ENCODE measurements at regions not wholly inside any gene's neighbourhood (a gene's known extent, or its start where the extent isn't known, plus 50 kb on each side); places are given as distances from the start of the nearest gene placed in this dataset.
"Not testable (repeated sequence)": the region's sequence is repeated elsewhere in the genome, so short reads cannot be mapped to it uniquely, and the experiment has no call there.

- FAIRE-seq, result no peak
- no peak for DNase-seq (ENCODE audit: insufficient read length, low spot score)
Observed at GRCh38 chr2:173463846-173464245, 109.2 kb downstream of the CDCA7 start.

- FAIRE-seq (no peak), DNase-seq (ENCODE audit: insufficient read length, low spot score) (no peak)
Observed at GRCh38 chr2:173467751-173468150, 113.1 kb downstream of the CDCA7 start.

- FAIRE-seq (no peak), DNase-seq (ENCODE audit: insufficient read length, low spot score) (no peak)
Observed at GRCh38 chr2:173468266-173468793, 113.7 kb downstream of the CDCA7 start.

- no peak for FAIRE-seq
Observed at GRCh38 chr2:173472112-173472511, 117.4 kb downstream of the CDCA7 start.

GRCh38 chr2:173483137-173483536, 128.5 kb downstream of the CDCA7 start:
- DNase-seq (ENCODE audit: insufficient read length, low spot score) (no peak), FAIRE-seq (no peak)

More at GRCh38 chr2:173472112-173472511, 117.4 kb downstream of the CDCA7 start:
- no peak for DNase-seq (ENCODE audit: insufficient read length, low spot score)

GRCh38 chr2:173488861-173489260, 134.2 kb downstream of the CDCA7 start:
- no peak for FAIRE-seq
- DNase-seq (ENCODE audit: insufficient read length, low spot score), result no peak

GRCh38 chr2:173491418-173491817, 136.7 kb downstream of the CDCA7 start:
- no peak for DNase-seq (ENCODE audit: insufficient read length, low spot score)
- no peak for FAIRE-seq

GRCh38 chr2:173493874-173494273, 139.2 kb downstream of the CDCA7 start:
- FAIRE-seq, result no peak
- no peak for DNase-seq (ENCODE audit: insufficient read length, low spot score)

GRCh38 chr2:173496746-173497145, 142.1 kb downstream of the CDCA7 start:
- no peak for DNase-seq (ENCODE audit: insufficient read length, low spot score)
- FAIRE-seq, result no peak

GRCh38 chr2:173500953-173501352, 146.3 kb downstream of the CDCA7 start:
- DNase-seq (ENCODE audit: insufficient read length, low spot score) (no peak), FAIRE-seq (no peak)

GRCh38 chr2:173502296-173502695, 147.6 kb downstream of the CDCA7 start:
- DNase-seq (ENCODE audit: insufficient read length, low spot score) (no peak), FAIRE-seq (no peak)

GRCh38 chr2:173511357-173511756, 156.7 kb downstream of the CDCA7 start:
- FAIRE-seq (no peak), DNase-seq (ENCODE audit: insufficient read length, low spot score) (no peak)

GRCh38 chr2:173511942-173512341, 157.3 kb downstream of the CDCA7 start:
- FAIRE-seq, result no peak

GRCh38 chr2:173513107-173513727, 158.5 kb downstream of the CDCA7 start:
- FAIRE-seq (no peak), DNase-seq (ENCODE audit: insufficient read length, low spot score) (no peak)

More at GRCh38 chr2:173511942-173512341, 157.3 kb downstream of the CDCA7 start:
- no peak for DNase-seq (ENCODE audit: insufficient read length, low spot score)

- no peak for DNase-seq (ENCODE audit: insufficient read length, low spot score)
- FAIRE-seq, result no peak
Observed at GRCh38 chr2:173520918-173521317, 166.2 kb downstream of the CDCA7 start.

GRCh38 chr2:173521450-173522192, 166.9 kb downstream of the CDCA7 start:
- no peak for DNase-seq (ENCODE audit: insufficient read length, low spot score)
- FAIRE-seq, result no peak

GRCh38 chr2:173523497-173523896, 168.8 kb downstream of the CDCA7 start:
- no peak for FAIRE-seq
- DNase-seq (ENCODE audit: insufficient read length, low spot score), result no peak

- no peak for DNase-seq (ENCODE audit: insufficient read length, low spot score)
- FAIRE-seq, result no peak
Observed at GRCh38 chr2:173524256-173524955, 169.7 kb downstream of the CDCA7 start.

- FAIRE-seq; DNase-seq (ENCODE audit: insufficient read length, low spot score): not testable (repeated sequence)
Observed at GRCh38 chr2:173532732-173533531, 178.3 kb downstream of the CDCA7 start.

GRCh38 chr2:173537694-173538093, 183.0 kb downstream of the CDCA7 start:
- DNase-seq (ENCODE audit: insufficient read length, low spot score) (no peak), FAIRE-seq (no peak)

GRCh38 chr2:173539615-173540014, 184.9 kb downstream of the CDCA7 start:
- no peak for DNase-seq (ENCODE audit: insufficient read length, low spot score)
- FAIRE-seq, result no peak
